GM21619 (cell line): ENCODE measurements at regions not wholly inside any gene's neighbourhood (a gene's known extent, or its start where the extent isn't known, plus 50 kb on each side); places are given as distances from the start of the nearest gene placed in this dataset.
A peak's percentile ranks its signal among the peaks of the same experiment; 100 is the strongest.
"Not testable (repeated sequence)": the region's sequence is repeated elsewhere in the genome, so short reads cannot be mapped to it uniquely, and the experiment has no call there.

Experiments
- ATAC-seq: cut with Tn5 transposase; IDR thresholded peaks from one replicate; pipeline ENCODE4 v1.9.1; 2021; ENCODE audit not compliant: unreplicated experiment

DNA sequence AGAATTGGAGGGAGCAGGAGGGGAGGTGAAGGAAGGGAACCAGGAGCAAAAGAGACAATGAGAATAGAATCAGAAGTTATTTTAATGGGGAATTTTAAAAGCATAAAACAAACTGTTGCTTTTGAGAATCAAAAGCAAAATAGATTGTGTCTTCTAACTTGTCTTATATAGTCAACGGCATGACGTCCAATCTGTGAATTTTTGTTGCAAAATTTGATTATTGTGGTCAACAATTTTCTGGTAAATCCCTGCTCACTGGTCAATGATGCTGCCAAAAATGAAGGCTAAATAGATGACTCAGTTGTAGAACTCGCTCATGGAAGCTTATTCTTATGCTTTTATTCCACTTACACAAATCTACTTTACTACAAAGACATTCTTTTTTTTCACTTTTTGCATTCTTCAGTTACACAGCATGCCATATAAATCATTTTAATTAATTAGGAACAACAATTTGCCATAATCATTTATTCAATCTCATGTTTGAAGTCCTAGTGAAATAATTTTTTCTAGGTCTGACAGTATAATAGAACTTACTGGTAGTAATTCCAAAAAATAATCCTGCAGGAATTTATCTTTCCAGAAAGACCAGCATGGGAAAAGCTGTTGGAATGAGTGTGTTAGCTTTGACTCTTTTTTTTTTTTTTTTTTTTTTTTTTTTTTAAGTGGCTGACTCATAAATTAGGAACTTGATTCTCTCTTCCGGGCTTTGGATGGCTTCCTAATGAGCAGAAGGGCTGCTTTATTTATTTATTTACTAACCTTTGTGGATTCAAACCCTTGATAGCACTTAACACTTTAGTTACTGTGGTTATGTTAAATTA is 256.9 kb downstream of the SPRY2 start:
- no peak for ATAC-seq

DNA sequence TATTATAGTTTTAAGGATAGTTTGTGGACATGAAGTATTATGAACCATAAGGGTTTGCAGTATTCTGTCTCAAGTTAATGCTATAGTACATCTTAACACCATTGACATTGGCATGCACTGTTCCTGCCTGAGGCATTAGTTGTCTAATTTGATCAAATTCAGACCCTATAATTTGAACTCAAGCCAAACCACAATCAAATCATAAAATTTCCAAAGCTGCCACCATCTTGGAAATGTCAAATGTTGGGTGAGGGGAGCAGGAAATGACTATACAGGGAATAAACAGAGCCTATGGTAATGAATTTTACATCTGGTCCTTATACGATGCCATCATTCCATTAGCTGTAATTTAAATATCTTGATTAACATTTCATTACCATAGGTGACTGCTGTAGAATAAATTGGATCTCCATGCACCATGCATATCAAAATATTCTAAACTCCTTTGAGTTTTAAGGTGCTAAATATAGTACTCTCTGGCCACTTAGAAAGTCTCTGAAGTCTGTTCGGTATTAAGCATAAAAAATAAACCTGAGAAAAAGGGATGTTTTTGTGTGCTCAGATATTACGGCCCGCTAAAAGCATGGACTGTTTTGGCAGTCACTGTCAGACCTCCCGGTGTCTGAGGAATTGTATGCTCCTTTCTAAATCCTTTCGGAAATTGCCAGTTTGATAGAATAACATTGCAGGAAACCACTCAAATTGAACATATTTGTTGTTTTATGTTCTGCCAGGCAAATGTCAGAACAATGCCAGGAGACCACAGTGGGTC is 257.7 kb downstream of the SPRY2 start:
- no peak for ATAC-seq

DNA sequence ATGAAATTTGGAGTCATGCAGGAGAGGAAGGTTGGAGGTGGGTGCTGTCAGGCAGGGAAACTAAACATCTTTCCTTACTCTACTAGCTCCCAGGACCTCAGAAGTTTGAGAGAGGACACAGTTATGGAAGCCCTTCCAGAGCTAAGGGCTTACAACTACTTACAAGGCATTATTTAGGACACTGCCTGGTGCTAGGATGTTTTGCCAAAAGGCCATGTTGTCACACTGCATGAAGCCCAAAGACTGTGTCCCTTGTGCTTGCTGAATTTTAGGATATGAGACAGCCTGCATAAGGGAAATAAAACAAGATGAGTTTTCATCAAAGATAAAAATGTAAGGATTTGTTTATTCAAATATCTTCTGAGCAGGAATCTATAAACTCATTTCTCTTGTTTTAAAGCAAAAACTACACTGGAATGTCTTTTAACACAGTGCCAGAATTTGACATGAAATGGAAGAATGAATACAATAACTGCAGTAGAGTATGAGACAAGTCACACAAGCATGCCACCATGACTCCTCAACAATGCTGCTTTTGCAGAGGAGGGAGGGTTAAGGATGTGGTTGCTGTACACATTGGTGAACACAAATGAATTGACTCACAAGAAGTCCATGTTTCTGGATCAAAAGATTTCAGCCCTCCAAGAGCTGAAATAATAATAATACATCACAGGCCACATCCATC is 258.4 kb downstream of the SPRY2 start:
- ATAC-seq, result no peak

DNA sequence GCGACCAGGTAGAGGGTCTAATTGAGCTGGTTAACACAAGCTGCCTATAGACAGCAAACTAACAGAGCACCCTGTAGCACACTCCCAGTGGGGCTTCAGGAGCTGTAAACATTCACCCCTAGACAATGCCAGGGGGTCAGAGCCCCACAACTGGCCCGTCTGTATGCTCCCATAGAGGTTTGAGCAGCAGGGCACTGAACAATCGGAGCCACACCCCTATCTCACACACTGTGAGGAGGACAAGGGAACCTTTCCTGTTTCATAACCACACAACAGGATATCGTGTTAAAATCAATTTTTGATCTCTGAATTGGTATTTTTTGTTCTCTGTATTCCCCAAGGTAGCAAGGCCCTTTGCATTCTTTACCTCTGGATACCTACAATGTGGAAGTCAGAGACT is 266.1 kb downstream of the SPRY2 start:
- ATAC-seq, result no peak

DNA sequence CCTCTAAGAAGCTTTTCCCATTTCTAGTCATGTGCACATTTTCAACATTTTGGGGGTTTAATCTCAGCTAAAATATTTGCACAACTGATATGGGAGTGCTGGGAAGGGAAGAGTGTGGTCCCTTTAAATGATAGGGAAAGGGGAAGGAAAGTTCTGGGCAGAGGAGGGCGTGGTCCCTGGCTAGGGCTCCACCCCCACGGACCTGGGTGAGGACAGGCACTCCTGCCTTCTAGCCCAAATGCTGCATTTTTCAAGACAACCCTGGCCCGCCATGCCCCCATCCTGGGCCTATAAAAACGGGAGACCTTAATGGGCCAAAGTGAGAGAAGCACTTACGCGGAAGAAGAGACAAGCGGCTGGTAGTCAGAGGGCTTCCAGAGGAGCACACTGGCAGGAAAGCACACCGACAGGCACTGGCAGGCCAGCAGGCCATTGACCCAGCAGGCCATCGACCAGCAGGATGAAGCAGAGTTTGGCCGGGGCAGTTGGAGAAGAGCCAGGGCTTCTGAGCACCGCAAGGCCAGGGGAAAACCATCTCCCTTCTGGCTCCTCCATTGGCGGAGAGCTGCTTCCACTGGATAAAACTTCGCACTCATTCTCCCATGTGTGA is 266.7 kb downstream of the SPRY2 start:
- no peak for ATAC-seq

GRCh38 chr13:80072231-80072630 is 268.7 kb downstream of the SPRY2 start:
- ATAC-seq, result no peak

GRCh38 chr13:80070024-80070703 is 270.8 kb downstream of the SPRY2 start:
- ATAC-seq, result no peak

- no peak for ATAC-seq
Observed at GRCh38 chr13:80069374-80069773, 271.6 kb downstream of the SPRY2 start.

GRCh38 chr13:80065996-80066395 is 274.9 kb downstream of the SPRY2 start:
- no peak for ATAC-seq

DNA sequence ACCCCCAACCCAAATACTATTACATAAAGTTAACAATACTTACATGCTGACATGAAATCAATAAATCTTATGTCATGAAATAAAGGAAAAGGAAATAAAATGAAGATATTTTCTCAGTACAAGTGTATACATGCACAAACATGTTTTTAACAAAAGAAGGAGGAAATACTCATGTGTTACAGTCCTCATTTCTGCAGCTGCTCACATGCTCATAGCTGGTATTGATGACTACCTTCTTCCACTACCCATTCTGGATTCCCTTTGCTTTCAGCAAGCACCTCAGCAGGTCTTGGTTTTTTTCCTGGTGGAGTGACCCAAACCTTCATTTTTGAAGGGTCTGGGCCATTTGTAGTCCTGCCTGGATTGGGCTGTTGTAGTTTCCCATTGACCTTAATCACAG is 278.5 kb downstream of the SPRY2 start:
- not testable (repeated sequence) for ATAC-seq

- no peak for ATAC-seq
Observed at GRCh38 chr13:80059789-80060188, 281.1 kb downstream of the SPRY2 start.

DNA sequence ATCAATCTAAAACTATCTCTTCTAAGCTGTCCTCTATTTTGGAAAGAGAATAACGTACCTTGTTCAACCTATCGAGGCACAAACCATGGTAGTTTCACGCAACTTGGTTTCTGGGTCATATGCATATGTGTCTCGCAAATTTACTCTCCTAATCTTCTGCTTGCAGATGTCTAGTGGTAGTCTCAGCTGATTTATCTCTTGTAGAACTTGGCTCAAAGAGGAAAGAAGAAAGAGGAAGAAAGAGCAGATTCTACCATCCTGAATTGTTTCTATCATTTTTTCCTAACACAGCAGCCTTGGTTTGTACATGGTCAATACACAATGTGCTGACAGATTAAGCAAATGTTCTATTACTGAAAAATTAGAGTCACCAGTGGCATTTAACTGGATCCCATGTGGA is 282.3 kb downstream of the SPRY2 start:
- ATAC-seq, result no peak

- ATAC-seq, result no peak
Observed at GRCh38 chr13:80055847-80056246, 285.1 kb downstream of the SPRY2 start.

- no peak for ATAC-seq
Observed at GRCh38 chr13:80054806-80055205, 286.1 kb downstream of the SPRY2 start.

- no peak for ATAC-seq
Observed at GRCh38 chr13:80052286-80052685, 288.6 kb downstream of the SPRY2 start.

GRCh38 chr13:80050252-80050651 is 290.7 kb downstream of the SPRY2 start:
- ATAC-seq, result no peak

DNA sequence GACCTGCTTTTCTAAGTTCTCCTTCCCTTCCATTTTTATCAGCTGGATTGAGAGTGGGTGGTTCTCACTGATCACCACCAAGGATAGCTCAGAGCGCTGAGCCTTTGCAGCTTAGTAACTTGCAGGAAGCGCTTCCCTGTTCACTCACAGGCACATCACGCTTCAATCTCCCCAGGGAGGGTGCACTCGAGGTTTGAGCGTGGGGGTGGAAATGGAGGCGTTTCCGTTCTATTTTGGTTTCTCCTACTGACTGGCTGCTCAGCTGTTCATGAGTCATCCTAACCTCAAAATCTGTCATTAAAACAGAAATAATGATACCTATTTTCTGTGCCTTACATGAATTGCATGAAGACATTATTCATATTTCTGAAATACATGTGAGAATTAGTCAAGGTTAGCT is 292.1 kb downstream of the SPRY2 start:
- ATAC-seq, result peak; percentile 98

DNA sequence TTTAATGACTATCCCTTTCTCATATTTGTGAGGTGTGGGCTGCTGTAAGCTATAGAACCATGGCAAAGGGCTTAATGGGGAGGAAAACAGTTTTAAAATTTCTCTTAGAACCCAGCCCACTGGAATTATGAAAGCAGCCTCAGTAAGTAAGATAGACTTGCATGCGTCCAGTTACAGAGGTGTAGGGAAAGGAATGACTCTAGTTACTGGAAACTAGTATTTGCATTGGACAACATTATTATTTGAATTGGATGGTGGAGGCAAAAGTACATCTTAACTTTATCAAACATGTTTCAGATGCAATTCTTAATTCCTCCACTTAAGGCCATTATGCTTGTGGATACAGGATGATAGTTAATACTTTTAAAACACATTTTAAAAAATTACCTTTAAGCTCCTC is 292.9 kb downstream of the SPRY2 start:
- no peak for ATAC-seq

GRCh38 chr13:80047406-80047805 is 293.5 kb downstream of the SPRY2 start:
- ATAC-seq, result no peak

DNA sequence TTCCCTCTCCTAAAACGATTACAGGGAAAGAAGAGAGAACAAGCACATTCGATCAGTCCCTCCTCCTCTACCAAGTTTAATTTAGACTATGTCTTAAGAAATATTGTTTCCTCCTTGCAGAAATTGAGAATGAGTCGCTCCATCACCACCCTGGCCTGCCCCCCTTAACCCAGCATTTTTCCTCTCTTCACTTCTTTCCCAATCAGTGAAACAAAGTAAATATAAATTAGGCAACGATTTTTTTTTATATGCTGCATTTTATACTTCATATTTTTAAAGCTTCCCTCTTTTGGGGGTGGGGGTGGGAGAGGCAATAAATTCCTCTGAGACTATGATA is 300.0 kb downstream of the SPRY2 start:
- no peak for ATAC-seq
